ENCODE measurements at regions not wholly inside any gene's neighbourhood (a gene's known extent, or its start where the extent isn't known, plus 50 kb on each side); places are given as distances from the start of the nearest gene placed in this dataset.

DNA sequence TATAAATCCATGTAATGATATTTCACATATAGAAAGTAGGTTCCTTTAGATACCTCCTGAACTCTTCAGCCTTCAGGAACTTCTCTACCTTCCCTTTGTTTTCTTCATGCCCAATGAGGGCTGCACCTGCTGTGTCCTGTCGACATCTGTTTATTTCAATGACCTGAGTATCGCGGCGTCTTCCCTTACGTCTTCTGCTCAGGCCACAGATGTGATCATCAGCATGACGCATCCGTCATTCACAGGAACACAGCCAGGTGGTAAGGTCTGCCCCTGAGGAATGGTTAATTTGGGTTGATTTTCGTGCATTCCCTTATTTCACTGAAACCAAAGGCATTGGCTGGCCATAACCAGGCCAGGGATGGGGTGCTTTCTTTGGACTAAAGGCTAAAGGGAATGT is 217.1 kb downstream of the MED10 start:
- no peaks in the 10 kb centered on the region for H3K9me3 ChIP-seq (ENCODE audit: control insufficient read depth, insufficient read depth, low read depth, low read length)
- H3K36me3 ChIP-seq (ENCODE audit: control insufficient read depth in 2 of 2, insufficient read depth in 1 of 2, low read length in 2 of 2) = no peaks in the 10 kb centered on the region
- H3K27ac ChIP-seq (ENCODE audit: extremely low read depth, low read depth, low read length) = no peak overlapping the region
- TF ChIP-seq ZNF112 (tag by site-specific recombination; IDR thresholded peaks at IDR 0.05) = no peak
- TF ChIP-seq ZNF521 (tag by site-specific recombination; IDR thresholded peaks at IDR 0.05) = no peak
- TF ChIP-seq ZNF571 (tag by site-specific recombination; IDR thresholded peaks at IDR 0.05) = no peak
- no peak for TF ChIP-seq ZNF843 (tag by site-specific recombination; IDR thresholded peaks at IDR 0.05)
- no peak for TF ChIP-seq ZNF423 (tag by site-specific recombination; IDR thresholded peaks at IDR 0.05)
- TF ChIP-seq SP2 (tag by site-specific recombination; IDR thresholded peaks at IDR 0.05) = no peak
- no peak for TF ChIP-seq GLIS2 (tag by site-specific recombination; IDR thresholded peaks at IDR 0.05)
- no peaks in the 10 kb centered on the region for H3K4me1 ChIP-seq (ENCODE audit: control insufficient read depth, insufficient read depth, low read length)
- POLR2A ChIA-PET = no interaction called here
- CTCF ChIA-PET = interaction anchor here (0.5 to 0.6 kb wide), 2 partner anchors 272 to 696 kb away, joined by 4 read pairs; no protein-coding TSS in a partner anchor
- H3K4me3 ChIP-seq (ENCODE audit: low read depth, low read length) = no peak overlapping the region

- CTCF ChIA-PET = interaction anchor here (0.7 to 1.2 kb wide), 2 partner anchors 11 to 31 kb away, joined by 3 read pairs; no protein-coding TSS in a partner anchor
Observed at GRCh38 chr5:6159832-6160430, 218.4 kb downstream of the MED10 start.

More at GRCh38 chr5:6159832-6160430, 218.4 kb downstream of the MED10 start:
- POLR2A ChIA-PET = no interaction called here
- H3K27ac ChIP-seq (ENCODE audit: extremely low read depth, low read depth, low read length) = no peak overlapping the region
- no peaks in the 10 kb centered on the region for H3K9me3 ChIP-seq (ENCODE audit: control insufficient read depth, insufficient read depth, low read depth, low read length)
- H3K36me3 ChIP-seq (ENCODE audit: control insufficient read depth in 2 of 2, insufficient read depth in 1 of 2, low read length in 2 of 2) = no peaks in the 10 kb centered on the region
- no peak for TF ChIP-seq ZNF155 (tag by site-specific recombination; IDR thresholded peaks at IDR 0.05)
- no peak for TF ChIP-seq ZBTB20 (tag by site-specific recombination; IDR thresholded peaks at IDR 0.05)
- TF ChIP-seq ZFP3 (tag by site-specific recombination; IDR thresholded peaks at IDR 0.05; ENCODE audit: low read depth) = no peak
- no peak for TF ChIP-seq ELK4 (IDR thresholded peaks at IDR 0.05; ENCODE audit: borderline replicate concordance, low read depth, low read length)
- TF ChIP-seq GLIS1 (tag by site-specific recombination; IDR thresholded peaks at IDR 0.05) = no peak
- no peak for TF ChIP-seq ZNF138 (tag by site-specific recombination; IDR thresholded peaks at IDR 0.05; ENCODE audit: borderline replicate concordance)
- TF ChIP-seq AEBP2 (tag by site-specific recombination; IDR thresholded peaks at IDR 0.05; ENCODE audit: borderline replicate concordance) = no peak
- no peak for TF ChIP-seq ZNF24 (tag by site-specific recombination; IDR thresholded peaks at IDR 0.05)
- no peak for TF ChIP-seq YY2 (tag by site-specific recombination; IDR thresholded peaks at IDR 0.05)
- TF ChIP-seq ZNF350 (tag by site-specific recombination; IDR thresholded peaks at IDR 0.05) = no peak
- TF ChIP-seq ZNF521 (tag by site-specific recombination; IDR thresholded peaks at IDR 0.05) = no peak
- no peak for TF ChIP-seq ZNF555 (tag by site-specific recombination; conservative IDR thresholded peaks at IDR 0.05)
- TF ChIP-seq KLF8 (tag by site-specific recombination; IDR thresholded peaks at IDR 0.05) = no peak
- no peak for TF ChIP-seq ZNF112 (tag by site-specific recombination; IDR thresholded peaks at IDR 0.05)
- no peak for TF ChIP-seq ZNF600 (tag by site-specific recombination; IDR thresholded peaks at IDR 0.05)
- TF ChIP-seq ZNF37A (tag by site-specific recombination; IDR thresholded peaks at IDR 0.05) = no peak
- no peak for TF ChIP-seq ZNF549 (tag by site-specific recombination; IDR thresholded peaks at IDR 0.05)
- TF ChIP-seq, protein P1, sequence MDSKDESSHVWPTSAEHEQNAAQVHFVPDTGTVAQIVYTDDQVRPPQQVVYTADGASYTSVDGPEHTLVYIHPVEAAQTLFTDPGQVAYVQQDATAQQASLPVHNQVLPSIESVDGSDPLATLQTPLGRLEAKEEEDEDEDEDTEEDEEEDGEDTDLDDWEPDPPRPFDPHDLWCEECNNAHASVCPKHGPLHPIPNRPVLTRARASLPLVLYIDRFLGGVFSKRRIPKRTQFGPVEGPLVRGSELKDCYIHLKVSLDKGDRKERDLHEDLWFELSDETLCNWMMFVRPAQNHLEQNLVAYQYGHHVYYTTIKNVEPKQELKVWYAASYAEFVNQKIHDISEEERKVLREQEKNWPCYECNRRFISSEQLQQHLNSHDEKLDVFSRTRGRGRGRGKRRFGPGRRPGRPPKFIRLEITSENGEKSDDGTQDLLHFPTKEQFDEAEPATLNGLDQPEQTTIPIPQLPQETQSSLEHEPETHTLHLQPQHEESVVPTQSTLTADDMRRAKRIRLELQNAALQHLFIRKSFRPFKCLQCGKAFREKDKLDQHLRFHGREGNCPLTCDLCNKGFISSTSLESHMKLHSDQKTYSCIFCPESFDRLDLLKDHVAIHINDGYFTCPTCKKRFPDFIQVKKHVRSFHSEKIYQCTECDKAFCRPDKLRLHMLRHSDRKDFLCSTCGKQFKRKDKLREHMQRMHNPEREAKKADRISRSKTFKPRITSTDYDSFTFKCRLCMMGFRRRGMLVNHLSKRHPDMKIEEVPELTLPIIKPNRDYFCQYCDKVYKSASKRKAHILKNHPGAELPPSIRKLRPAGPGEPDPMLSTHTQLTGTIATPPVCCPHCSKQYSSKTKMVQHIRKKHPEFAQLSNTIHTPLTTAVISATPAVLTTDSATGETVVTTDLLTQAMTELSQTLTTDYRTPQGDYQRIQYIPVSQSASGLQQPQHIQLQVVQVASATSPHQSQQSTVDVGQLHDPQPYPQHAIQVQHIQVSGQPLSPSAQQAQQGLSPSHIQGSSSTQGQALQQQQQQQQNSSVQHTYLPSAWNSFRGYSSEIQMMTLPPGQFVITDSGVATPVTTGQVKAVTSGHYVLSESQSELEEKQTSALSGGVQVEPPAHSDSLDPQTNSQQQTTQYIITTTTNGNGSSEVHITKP (tag by site-specific recombination; IDR thresholded peaks at IDR 0.05) = no peak
- no peaks in the 10 kb centered on the region for H3K4me1 ChIP-seq (ENCODE audit: control insufficient read depth, insufficient read depth, low read length)
- H3K4me3 ChIP-seq (ENCODE audit: low read depth, low read length) = no peak overlapping the region
